Neuronal stem cell (in vitro differentiated cells): ENCODE measurements at regions not wholly inside any gene's neighbourhood (a gene's known extent, or its start where the extent isn't known, plus 50 kb on each side); places are given as distances from the start of the nearest gene placed in this dataset.
"Not testable (repeated sequence)": the region's sequence is repeated elsewhere in the genome, so short reads cannot be mapped to it uniquely, and the experiment has no call there.

ENCODE experiments used
- DNase-seq: peaks from one replicate; pipeline ENCODE4 v3.0.0-alpha.2; 2013; ENCODE audit warnings: low spot score
- H2AFZ ChIP-seq: one replicate; pipeline ENCODE4 v1.6.1; 2013; ENCODE audit warnings: mild to moderate bottlenecking, low read length, inconsistent platforms
- H2AK5ac ChIP-seq: 2 replicates; pipeline ENCODE4 v1.6.1; 2013; ENCODE audit warnings: low read depth, mild to moderate bottlenecking, inconsistent platforms, low read length, moderate library complexity, mixed read lengths
- H2BK120ac ChIP-seq: 2 replicates; pipeline ENCODE4 v1.6.1; 2013; ENCODE audit warnings: low read depth, mild to moderate bottlenecking, inconsistent platforms, low read length, moderate library complexity, mixed read lengths
- H2BK12ac ChIP-seq: one replicate; pipeline ENCODE4 v1.6.1; 2013; ENCODE audit warnings: low read length, inconsistent platforms
- H2BK15ac ChIP-seq: 2 replicates; pipeline ENCODE4 v1.6.1; 2013; ENCODE audit warnings: mild to moderate bottlenecking, low read length, inconsistent platforms, mixed read lengths
- H2BK5ac ChIP-seq: one replicate; pipeline ENCODE4 v1.6.1; 2013; ENCODE audit warnings: inconsistent platforms, mild to moderate bottlenecking, low read length, moderate library complexity
- H3K14ac ChIP-seq: one replicate; pipeline ENCODE4 v1.6.1; 2013; ENCODE audit warnings: low read length, inconsistent platforms
- H3K18ac ChIP-seq: 2 replicates; pipeline ENCODE4 v1.6.1; 2013; ENCODE audit warnings: low read length, inconsistent platforms
- H3K23ac ChIP-seq: 2 replicates; pipeline ENCODE4 v1.6.1; 2013; ENCODE audit warnings: low read depth, mild to moderate bottlenecking, mixed read lengths, low read length, inconsistent platforms; ENCODE audit not compliant: poor library complexity
- H3K27ac ChIP-seq: replicated peaks from 3 replicates; pipeline ENCODE4 v1.5.1; 2013; ENCODE audit warnings: low read length, inconsistent platforms
- H3K27me3 ChIP-seq, 3 experiments: 2 replicates each; pipeline ENCODE4 v1.6.1; 2013; ENCODE audit warnings: low read length in 3 of 3, mild to moderate bottlenecking in 2 of 3, inconsistent platforms in 1 of 3, low read depth in 1 of 3, mixed read lengths in 1 of 3, moderate library complexity in 1 of 3; ENCODE audit not compliant: control insufficient read depth in 3 of 3, insufficient read depth in 3 of 3
- H3K36me3 ChIP-seq, 2 donors: replicated peaks in 1 of 2; 2 replicates each; pipeline ENCODE4 v1.6.1; 2013; ENCODE audit warnings: low read length in 2 of 2; ENCODE audit not compliant: control insufficient read depth in 2 of 2, insufficient read depth in 2 of 2
- H3K4ac ChIP-seq: 2 replicates; pipeline ENCODE4 v1.6.1; 2013; ENCODE audit warnings: inconsistent platforms, mild to moderate bottlenecking, low read length, moderate library complexity
- H3K4me1 ChIP-seq, 2 donors: 1 replicate in 1 of 2; 2 replicates in 1 of 2; pipeline ENCODE4 v1.6.1; 2013; ENCODE audit warnings: low read length in 2 of 2, low read depth in 1 of 2; ENCODE audit not compliant: control insufficient read depth in 2 of 2, insufficient read depth in 1 of 2
- H3K4me2 ChIP-seq: one replicate; pipeline ENCODE4 v1.6.1; 2013; ENCODE audit warnings: mild to moderate bottlenecking, low read length, inconsistent platforms; ENCODE audit not compliant: insufficient read depth, poor library complexity, severe bottlenecking
- H3K4me3 ChIP-seq, 2 donors: 2 replicates each; pipeline ENCODE4 v1.5.1; 2013; ENCODE audit warnings: low read length in 2 of 2, mild to moderate bottlenecking in 2 of 2, inconsistent platforms in 1 of 2, moderate library complexity in 1 of 2
- H3K79me1 ChIP-seq: one replicate; pipeline ENCODE4 v1.6.1; 2013; ENCODE audit warnings: low read depth, mild to moderate bottlenecking, inconsistent platforms, low read length, moderate library complexity
- H3K9ac ChIP-seq: one replicate; pipeline ENCODE4 v1.6.1; 2013; ENCODE audit warnings: mild to moderate bottlenecking, low read depth, low read length, inconsistent platforms; ENCODE audit not compliant: poor library complexity
- H3K9me3 ChIP-seq, 2 donors: replicated peaks in 1 of 2; 2 replicates each; pipeline versions ENCODE3 to v1.6.1; 2013; ENCODE audit warnings: low read length in 2 of 2, mild to moderate bottlenecking in 2 of 2, inconsistent platforms in 1 of 2, low read depth in 1 of 2, mixed read lengths in 1 of 2, moderate library complexity in 1 of 2; ENCODE audit not compliant: control insufficient read depth in 2 of 2, insufficient read depth in 1 of 2
- H4K8ac ChIP-seq: one replicate; pipeline ENCODE4 v1.6.1; 2013; ENCODE audit warnings: low read depth, mild to moderate bottlenecking, inconsistent platforms, low read length, moderate library complexity
- H4K91ac ChIP-seq: one replicate; pipeline ENCODE4 v1.6.1; 2013; ENCODE audit warnings: low read length, low read depth, mild to moderate bottlenecking, inconsistent platforms; ENCODE audit not compliant: poor library complexity
- WGBS, 2 donors: extraction: QIAGEN DNeasy Blood & Tissue Kit; methylation state at CpG; one replicate each; pipeline ENCODE4 v1.1.7; 2013; ENCODE audit warnings: missing lambda C conversion rate in 2 of 2, mixed read lengths in 1 of 2; ENCODE audit not compliant: insufficient read length in 2 of 2, insufficient replicate concordance in 1 of 2; ENCODE audit errors: extremely low coverage in 2 of 2; 5-methylcytosine and 5-hydroxymethylcytosine counted together

- not testable (repeated sequence) for H4K91ac ChIP-seq, H4K8ac ChIP-seq, H3K9me3 ChIP-seq, H3K4me1 ChIP-seq, H3K27ac ChIP-seq, H2BK15ac ChIP-seq, H3K79me1 ChIP-seq, H2BK120ac ChIP-seq, DNase-seq, H2BK12ac ChIP-seq, H3K18ac ChIP-seq, H3K4me3 ChIP-seq, H2AK5ac ChIP-seq, H3K27me3 ChIP-seq, H2BK5ac ChIP-seq, H3K14ac ChIP-seq, H3K23ac ChIP-seq, H3K36me3 ChIP-seq, H2AFZ ChIP-seq, H3K9ac ChIP-seq, H3K4ac ChIP-seq, H3K4me2 ChIP-seq
- WGBS, 2 donors: no CpG with 5 or more reads among the region's 22 CpGs
Observed at GRCh38 chr9:65385655-65386024, 100.6 kb upstream of the FOXD4L5 start.

- H3K14ac ChIP-seq, H4K91ac ChIP-seq, H3K4me3 ChIP-seq, H3K18ac ChIP-seq, H2BK120ac ChIP-seq, H3K4me1 ChIP-seq, H3K36me3 ChIP-seq, H3K4me2 ChIP-seq, H3K23ac ChIP-seq, H3K4ac ChIP-seq, DNase-seq, H2BK5ac ChIP-seq, H2BK15ac ChIP-seq, H2AFZ ChIP-seq, H3K9ac ChIP-seq, H3K27me3 ChIP-seq, H4K8ac ChIP-seq, H3K79me1 ChIP-seq, H2AK5ac ChIP-seq, H3K27ac ChIP-seq, H2BK12ac ChIP-seq, H3K9me3 ChIP-seq: not testable (repeated sequence)
- WGBS, 2 donors: no CpG with 5 or more reads among the region's 61 CpGs
Observed at GRCh38 chr9:65384759-65385654, 100.0 kb upstream of the FOXD4L5 start.

GRCh38 chr9:65384066-65384465 is 99.1 kb upstream of the FOXD4L5 start:
- not testable (repeated sequence) for H3K4me2 ChIP-seq, H3K23ac ChIP-seq, H4K8ac ChIP-seq, H4K91ac ChIP-seq, H3K14ac ChIP-seq, H2AK5ac ChIP-seq, DNase-seq, H3K9me3 ChIP-seq, H2BK12ac ChIP-seq, H3K18ac ChIP-seq, H3K36me3 ChIP-seq, H2BK120ac ChIP-seq, H3K4me1 ChIP-seq, H3K9ac ChIP-seq, H3K79me1 ChIP-seq, H2BK15ac ChIP-seq, H3K4ac ChIP-seq, H2AFZ ChIP-seq, H3K27ac ChIP-seq, H2BK5ac ChIP-seq, H3K4me3 ChIP-seq, H3K27me3 ChIP-seq
- WGBS, 2 donors: no CpG with 5 or more reads among the region's 11 CpGs

- H3K27me3 ChIP-seq, H3K4me2 ChIP-seq, H2AK5ac ChIP-seq, H2BK12ac ChIP-seq, H2AFZ ChIP-seq, H4K8ac ChIP-seq, H2BK5ac ChIP-seq, H4K91ac ChIP-seq, H3K36me3 ChIP-seq, H3K18ac ChIP-seq, H3K4ac ChIP-seq, H3K9me3 ChIP-seq, H3K27ac ChIP-seq, H3K4me3 ChIP-seq, H3K23ac ChIP-seq, H2BK15ac ChIP-seq, H3K79me1 ChIP-seq, DNase-seq, H3K9ac ChIP-seq, H3K14ac ChIP-seq, H2BK120ac ChIP-seq, H3K4me1 ChIP-seq: not testable (repeated sequence)
- no CpG with 5 or more reads among the region's 20 CpGs for WGBS, 2 donors
Observed at GRCh38 chr9:65383646-65384045, 98.6 kb upstream of the FOXD4L5 start.
